GM12878 (cell line): ENCODE measurements at regions not wholly inside any gene's neighbourhood (a gene's known extent, or its start where the extent isn't known, plus 50 kb on each side); places are given as distances from the start of the nearest gene placed in this dataset.

ENCODE experiments used
- ATAC-seq: fragments of 200-7000 bp; cut with Tn5 transposase; 3 replicates; pipeline ENCODE4 v1.9.1; 2020; ENCODE audit warnings: mild to moderate bottlenecking, moderate library complexity
- BruUV-seq: library from RNA; stranded (reverse); fragments of 400-500 nt; replicated peaks from 2 replicates; lab custom pipeline; 2021; lab: Mats Ljungman, UMichigan
- CTCF ChIA-PET: fragments of 300-600 bp; sonication (Branson Sonifier 250); formaldehyde crosslinking; extraction: SDS; loops from one replicate; lab custom pipeline; 2021; ENCODE audit warnings: inconsistent platforms; lab: Yijun Ruan, JAX
- POLR2A ChIA-PET: fragments of 350-600 bp; formaldehyde crosslinking; extraction: SDS; loops from one replicate; lab custom pipeline; 2021; ENCODE audit warnings: inconsistent platforms; lab: Charles Lee
- RAD21 ChIA-PET: fragments of 300-600 bp; sonication (Branson Sonifier 250); formaldehyde crosslinking; loops from one replicate; lab custom pipeline; 2023; ENCODE audit warnings: antibody characterized with exemption; ENCODE audit not compliant: unreplicated experiment; lab: Charles Lee
- SMC1A ChIA-PET: fragments of 300-600 bp; sonication (Branson Sonifier 250); formaldehyde crosslinking; loops from one replicate; lab custom pipeline; 2023; ENCODE audit not compliant: unreplicated experiment, uncharacterized antibody; lab: Charles Lee
- DNase-seq: peaks from one replicate; pipeline ENCODE4 v3.0.0-alpha.2; 2011; ENCODE audit warnings: low read depth, low spot score
- FAIRE-seq: peaks from 3 replicates; lab custom pipeline; 2011; peaks lifted over from hg19 to GRCh38; lab: Jason Lieb, UNC
- H2AFZ ChIP-seq: 2 replicates; pipeline ENCODE4 v1.6.0; 2011; ENCODE audit warnings: low read depth, low read length, control low read depth; ENCODE audit not compliant: control insufficient read depth
- H3K27ac ChIP-seq: 2 replicates; pipeline ENCODE4 v1.5.1; 2011; ENCODE audit warnings: control low read depth; ENCODE audit not compliant: control insufficient read depth, insufficient read depth
- H3K27me3 ChIP-seq, 2 experiments: replicated peaks in 1 of 2; 2 replicates each; pipeline versions ENCODE4 v1.6.0 to v1.6.1; 2011; ENCODE audit warnings: low read length in 1 of 2; ENCODE audit not compliant: control insufficient read depth in 2 of 2, insufficient read depth in 2 of 2
- H3K36me3 ChIP-seq, 2 experiments: 2 replicates each; pipeline ENCODE4 v1.5.1; 2011; ENCODE audit warnings: low read length in 1 of 2; ENCODE audit not compliant: control insufficient read depth in 2 of 2, insufficient read depth in 2 of 2
- H3K4me1 ChIP-seq: 2 replicates; pipeline ENCODE4 v1.6.1; 2011; ENCODE audit warnings: mild to moderate bottlenecking, low read length, moderate library complexity, mixed read lengths; ENCODE audit not compliant: control insufficient read depth, insufficient read depth
- H3K4me2 ChIP-seq: 2 replicates; pipeline ENCODE4 v1.6.0; 2011; ENCODE audit warnings: control low read depth; ENCODE audit not compliant: control insufficient read depth, insufficient read depth
- H3K4me3 ChIP-seq: fragments of 200-600 bp; sonication (generic); 2 replicates; pipeline ENCODE4 v1.5.1; 2016
- H3K79me2 ChIP-seq: 2 replicates; pipeline ENCODE4 v1.6.0; 2011; ENCODE audit warnings: low read length; ENCODE audit not compliant: control insufficient read depth, insufficient read depth
- H3K9ac ChIP-seq: 2 replicates; pipeline ENCODE4 v1.8.0; 2011; ENCODE audit warnings: low read length, control low read depth, mixed read lengths; ENCODE audit not compliant: control insufficient read depth, insufficient read depth
- H3K9me3 ChIP-seq: replicated peaks from 3 replicates; pipeline ENCODE4 v1.5.1; 2011; ENCODE audit warnings: mild to moderate bottlenecking, low read length; ENCODE audit not compliant: control insufficient read depth, insufficient read depth
- H4K20me1 ChIP-seq: 2 replicates; pipeline ENCODE4 v1.6.0; 2011; ENCODE audit not compliant: control insufficient read depth, insufficient read depth
- EED ChIP-seq: sonication (generic); IDR thresholded peaks from 2 replicates; pipeline ENCODE4 v1.6.1; 2016; ENCODE audit warnings: antibody characterized with exemption, low read depth
- NFXL1 ChIP-seq: fragments of 450-650 bp; IDR thresholded peaks from 2 replicates; pipeline ENCODE4 v1.6.1; 2017; ENCODE audit warnings: antibody characterized with exemption, mild to moderate bottlenecking, borderline replicate concordance
- PML ChIP-seq: IDR thresholded peaks from 2 replicates; pipeline ENCODE4 v1.6.1; 2012; ENCODE audit warnings: low read length, inconsistent platforms
- SUPT20H ChIP-seq: IDR thresholded peaks from 2 replicates; pipeline ENCODE4 v1.6.1; 2011; ENCODE audit warnings: low read depth, mild to moderate bottlenecking, low read length, moderate library complexity, borderline replicate concordance; ENCODE audit not compliant: control insufficient read depth
- YY1 ChIP-seq: IDR thresholded peaks from 2 replicates; pipeline ENCODE4 v1.6.1; 2011; ENCODE audit warnings: low read depth, mild to moderate bottlenecking, low read length
- ZBTB40 ChIP-seq: fragments of 450-650 bp; IDR thresholded peaks from 2 replicates; pipeline ENCODE4 v1.6.1; 2016; ENCODE audit warnings: mild to moderate bottlenecking, moderate library complexity, borderline replicate concordance
- ZNF207 ChIP-seq: fragments of 450-650 bp; IDR thresholded peaks from 2 replicates; pipeline ENCODE4 v1.6.1; 2014; ENCODE audit warnings: antibody characterized with exemption, mild to moderate bottlenecking, borderline replicate concordance
- ZNF384 ChIP-seq: IDR thresholded peaks from 2 replicates; pipeline ENCODE4 v1.6.1; 2012; ENCODE audit warnings: low read depth, mild to moderate bottlenecking, low read length, improper control_type of control experiment, borderline replicate concordance
- in situ Hi-C: fragments of 300-500 bp; cut with MboI; formaldehyde crosslinking; loops from 9 replicates; pipeline ENCODE4 v1.14.3; 2018; ENCODE audit warnings: mixed read lengths
- intact Hi-C: fragments of 100-400 bp; cut with micrococcal nuclease; formaldehyde crosslinking; loops from one replicate; pipeline ENCODE4 v1.14.2; 2022; ENCODE audit not compliant: unreplicated experiment

GRCh38 chr9:20044686-20045085 lies 255.8 kb upstream of the SLC24A2 start:
- ATAC-seq, result no peak
- BruUV-seq, result no TSS peak
- H3K4me3 ChIP-seq, result no peak overlapping the region
- ChIA-PET CTCF (no interaction called here), POLR2A (no interaction called here), SMC1A (no interaction called here), RAD21 (no interaction called here)
- no peaks in the 10 kb centered on the region for H3K9me3 ChIP-seq
- no peak overlapping the region for H3K4me2 ChIP-seq
- DNase-seq, result no peak
- peaks cover 4% of the 10 kb centered on the region; the same call in 1 of the 2 replicates for H3K4me1 ChIP-seq
- intact Hi-C loops, result loop anchor here (5.0 kb wide), 1 partner anchor 117 kb away; no protein-coding TSS in a partner anchor
- in situ Hi-C loops, result no loop called here
- no peaks in the 10 kb centered on the region for H4K20me1 ChIP-seq
- no peaks in the 10 kb centered on the region for H3K27me3 ChIP-seq
- no peak overlapping the region for H3K9ac ChIP-seq
- TF ChIP-seq EED (no peak), PML (no peak), ZNF207 (no peak), YY1 (no peak), SUPT20H (no peak), ZNF384 (no peak), ZBTB40 (no peak), NFXL1 (no peak)
- no peak for FAIRE-seq
- H3K79me2 ChIP-seq, result no peaks in the 10 kb centered on the region
- H3K27ac ChIP-seq, result no peak overlapping the region
- H2AFZ ChIP-seq, result no peak overlapping the region
- no peaks in the 10 kb centered on the region for H3K36me3 ChIP-seq
